Activated T-helper 2 cell treated with anti-CD3 and anti-CD28 coated beads, Interferon-gamma antibody, Interleukin-2, Interleukin-4, amounts not matched to agents 10 μg/mL and 5 μg/mL and 100 μg/mL, durations not matched to agents 14 hours and 24 hours and 36 hours (primary cell): ENCODE measurements at regions not wholly inside any gene's neighbourhood (a gene's known extent, or its start where the extent isn't known, plus 50 kb on each side); places are given as distances from the start of the nearest gene placed in this dataset.

Experiments used
- DNase-seq: peaks from one replicate; pipeline ENCODE4 v3.0.0; 2021; ENCODE audit warnings: low spot score
- H3K27ac Mint-ChIP-seq: one replicate; pipeline ENCODE4 v1.8.0; 2021; ENCODE audit warnings: mixed read lengths
- H3K27me3 Mint-ChIP-seq: one replicate; pipeline ENCODE4 v1.8.0; 2021; ENCODE audit warnings: low read depth, mixed read lengths
- H3K36me3 Mint-ChIP-seq: one replicate; pipeline ENCODE4 v1.8.0; 2021; ENCODE audit warnings: low read depth, mixed read lengths
- H3K4me1 Mint-ChIP-seq: one replicate; pipeline ENCODE4 v1.8.0; 2021; ENCODE audit warnings: low read depth, mixed read lengths
- H3K4me3 Mint-ChIP-seq: one replicate; pipeline ENCODE4 v1.8.0; 2021; ENCODE audit warnings: low read depth, mild to moderate bottlenecking, moderate library complexity, mixed read lengths
- H3K9me3 Mint-ChIP-seq: one replicate; pipeline ENCODE4 v1.8.0; 2021; ENCODE audit warnings: mixed read lengths
- intact Hi-C: fragments of 100-400 bp; cut with micrococcal nuclease; formaldehyde crosslinking; loops from one replicate; pipeline ENCODE4 v1.15.1; 2023

DNA sequence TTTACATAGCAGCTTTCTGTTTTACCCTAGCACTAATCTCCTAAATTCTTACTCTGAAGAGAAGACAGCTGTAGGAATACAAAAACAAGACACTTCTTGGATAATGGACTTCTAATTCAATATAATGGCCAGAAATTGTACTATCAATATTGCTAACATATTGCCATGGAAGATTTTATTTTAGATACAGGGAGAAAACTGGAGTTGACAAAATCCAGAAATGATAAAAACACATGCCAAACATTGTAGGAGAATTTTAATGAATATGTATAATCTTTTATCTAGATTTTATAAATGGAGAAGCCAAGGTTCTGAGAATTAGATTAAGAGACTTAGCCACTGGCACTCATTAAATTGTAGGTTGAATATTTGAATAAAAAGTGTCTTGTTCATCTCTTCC is 1838.8 kb upstream of the LRRTM1 start:
- Mint-ChIP-seq H3K9me3 (peaks cover 46% of the 10 kb centered on the region), H3K27me3 (no peaks in the 10 kb centered on the region), H3K4me3 (no peak overlapping the region), H3K27ac (no peak overlapping the region), H3K36me3 (no peaks in the 10 kb centered on the region), H3K4me1 (no peaks in the 10 kb centered on the region)
- intact Hi-C loops, result no loop called here
- DNase-seq, result no peak

DNA sequence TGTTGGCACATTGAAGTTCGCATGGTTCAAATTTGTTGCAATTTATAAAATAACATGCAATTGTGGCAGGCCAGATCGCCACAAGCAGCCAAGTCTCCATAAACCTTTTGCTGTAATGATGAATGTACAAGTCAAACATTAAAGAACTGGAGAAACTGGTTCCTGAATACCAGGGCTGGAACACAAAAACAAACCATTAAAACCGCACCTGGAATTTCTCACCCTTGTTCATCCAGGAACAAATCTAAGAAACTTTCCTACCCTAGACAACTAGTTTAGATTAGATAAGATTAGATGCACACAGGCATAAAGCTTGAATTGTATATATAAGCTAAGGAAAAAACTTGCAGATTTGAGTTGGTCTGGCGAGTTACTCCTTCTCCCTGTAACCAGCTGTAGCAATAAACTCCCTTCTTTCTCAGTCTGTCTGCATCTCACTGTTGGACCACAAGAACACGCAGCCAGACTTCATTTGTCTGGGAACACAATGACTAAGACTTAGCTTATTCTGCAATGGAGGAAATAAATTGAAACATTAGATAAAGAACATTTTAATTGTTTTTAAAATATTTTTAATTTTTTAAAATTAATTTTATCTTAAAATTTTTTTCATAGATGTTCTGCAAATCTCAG is 1835.5 kb upstream of the LRRTM1 start:
- Mint-ChIP-seq H3K9me3 (peaks cover 39% of the 10 kb centered on the region), H3K27ac (no peak overlapping the region), H3K27me3 (no peaks in the 10 kb centered on the region), H3K36me3 (no peaks in the 10 kb centered on the region), H3K4me3 (no peak overlapping the region), H3K4me1 (no peaks in the 10 kb centered on the region)
- no peak for DNase-seq
- intact Hi-C loops, result no loop called here

DNA sequence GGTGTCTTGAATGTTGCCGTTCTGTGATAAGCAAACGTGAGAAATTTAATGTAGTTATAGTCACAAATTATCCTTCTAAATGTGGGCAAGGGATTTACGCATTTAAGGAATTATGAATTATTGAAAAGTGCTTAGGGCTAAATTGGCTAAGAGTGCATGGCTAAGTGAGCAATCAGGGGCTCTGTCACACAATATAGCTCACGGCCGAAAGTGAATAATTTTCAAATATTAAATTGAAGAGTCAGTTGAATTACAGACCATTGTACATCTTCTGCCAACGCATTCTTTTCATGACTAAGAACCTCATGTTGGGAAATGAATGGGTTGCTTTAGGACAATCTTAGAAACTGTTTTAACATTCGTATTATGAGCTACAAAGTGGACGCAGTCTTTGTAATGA is 1832.9 kb upstream of the LRRTM1 start:
- intact Hi-C loops, result no loop called here
- H3K36me3 Mint-ChIP-seq, result no peaks in the 10 kb centered on the region
- peaks cover 26% of the 10 kb centered on the region for H3K9me3 Mint-ChIP-seq
- no peak for DNase-seq
- H3K4me1 Mint-ChIP-seq, result no peaks in the 10 kb centered on the region
- H3K4me3 Mint-ChIP-seq, result no peak overlapping the region
- H3K27me3 Mint-ChIP-seq, result no peaks in the 10 kb centered on the region
- no peak overlapping the region for H3K27ac Mint-ChIP-seq

DNA sequence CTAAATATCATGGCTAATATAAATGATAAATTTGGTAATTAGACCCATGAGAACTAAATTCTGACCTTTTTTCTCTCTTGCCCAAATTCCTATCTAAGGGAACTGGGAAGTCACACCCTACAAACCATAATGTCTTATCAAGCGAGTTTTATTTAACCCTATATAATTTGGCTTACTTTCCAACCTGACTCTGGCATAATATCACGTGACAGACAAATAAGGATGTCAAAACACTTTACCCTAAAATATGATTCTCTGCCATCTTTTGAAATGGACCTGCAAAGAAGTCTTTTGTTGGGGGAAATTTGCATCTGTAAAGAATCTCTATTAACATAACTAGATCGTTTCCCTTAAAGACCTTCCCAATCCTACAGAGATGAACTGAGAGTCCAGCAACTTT is 1823.5 kb upstream of the LRRTM1 start:
- Mint-ChIP-seq H3K4me1 (no peaks in the 10 kb centered on the region), H3K27ac (no peak overlapping the region), H3K4me3 (no peak overlapping the region), H3K9me3 (peaks cover 59% of the 10 kb centered on the region), H3K36me3 (no peaks in the 10 kb centered on the region), H3K27me3 (no peaks in the 10 kb centered on the region)
- DNase-seq, result no peak
- intact Hi-C loops, result no loop called here

DNA sequence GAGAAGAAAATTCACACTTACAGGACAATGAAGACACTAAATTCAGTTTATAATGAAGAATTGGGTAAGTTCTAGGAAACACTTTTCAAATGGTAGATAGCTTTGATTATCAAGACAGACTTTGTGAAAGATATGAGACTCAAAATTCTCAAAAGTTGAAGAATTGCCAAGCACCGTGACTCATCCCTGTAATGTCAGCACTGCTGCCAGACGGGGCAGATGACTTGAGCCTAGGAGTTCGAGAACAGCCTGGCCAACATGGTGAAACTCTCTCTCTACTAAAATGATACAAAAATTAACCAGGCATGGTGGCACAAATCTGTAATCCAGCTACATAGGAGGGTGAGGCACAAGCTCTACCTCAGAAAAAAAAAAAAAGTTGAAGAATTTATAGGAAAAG is 1820.1 kb upstream of the LRRTM1 start:
- no peak for DNase-seq
- Mint-ChIP-seq H3K36me3 (no peaks in the 10 kb centered on the region), H3K4me3 (no peak overlapping the region), H3K4me1 (no peaks in the 10 kb centered on the region), H3K9me3 (peaks cover 53% of the 10 kb centered on the region), H3K27me3 (no peaks in the 10 kb centered on the region), H3K27ac (no peak overlapping the region)
- intact Hi-C loops, result no loop called here

DNA sequence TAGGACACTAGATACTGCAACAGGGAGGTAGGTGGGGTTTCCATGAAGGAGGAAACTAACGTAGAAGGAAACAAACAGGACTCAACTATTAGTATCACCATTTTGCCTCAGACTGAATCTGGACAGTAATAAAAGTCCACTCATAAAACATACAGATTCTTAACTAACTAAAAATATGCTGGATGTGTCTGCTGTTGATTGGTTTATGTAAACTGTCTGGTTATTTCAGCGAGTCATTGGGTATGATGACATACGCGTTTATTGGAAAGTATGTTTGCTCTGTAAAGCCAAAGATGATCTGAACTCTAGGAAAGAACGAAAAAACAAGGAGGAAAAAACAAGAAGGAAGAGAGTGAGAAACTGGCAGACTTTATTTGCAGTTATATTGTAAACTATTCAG is 1816.1 kb upstream of the LRRTM1 start:
- intact Hi-C loops, result no loop called here
- Mint-ChIP-seq H3K4me3 (no peak overlapping the region), H3K27ac (no peak overlapping the region)

DNA sequence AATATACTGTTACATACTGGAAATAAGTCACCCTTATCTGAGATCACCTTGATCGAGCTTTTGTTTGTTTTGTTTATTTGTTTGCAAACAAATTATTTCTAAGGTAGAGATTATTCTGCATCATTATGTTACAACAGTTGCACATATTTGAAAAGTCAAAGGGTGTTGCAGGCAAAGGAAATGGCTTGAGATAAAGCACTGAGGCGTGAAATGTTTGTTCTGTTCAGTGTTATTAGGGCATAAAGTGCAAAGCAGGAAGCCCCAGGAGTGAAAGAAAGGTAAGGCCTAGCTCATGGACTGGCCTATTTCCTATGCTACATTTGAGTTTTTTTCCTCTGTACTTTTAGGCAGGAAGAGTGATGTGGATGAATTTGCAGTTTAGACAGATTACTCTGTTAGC is 1815.6 kb upstream of the LRRTM1 start:
- DNase-seq, result no peak
- Mint-ChIP-seq H3K9me3 (peaks cover 27% of the 10 kb centered on the region), H3K36me3 (no peaks in the 10 kb centered on the region), H3K4me3 (no peak overlapping the region), H3K4me1 (no peaks in the 10 kb centered on the region), H3K27me3 (no peaks in the 10 kb centered on the region), H3K27ac (no peak overlapping the region)
- intact Hi-C loops, result no loop called here

More for the DNA sequence above, 1816.1 kb upstream of the LRRTM1 start:
- DNase-seq, result no peak
- Mint-ChIP-seq H3K9me3 (peaks cover 32% of the 10 kb centered on the region), H3K36me3 (no peaks in the 10 kb centered on the region), H3K4me1 (no peaks in the 10 kb centered on the region), H3K27me3 (no peaks in the 10 kb centered on the region)

DNA sequence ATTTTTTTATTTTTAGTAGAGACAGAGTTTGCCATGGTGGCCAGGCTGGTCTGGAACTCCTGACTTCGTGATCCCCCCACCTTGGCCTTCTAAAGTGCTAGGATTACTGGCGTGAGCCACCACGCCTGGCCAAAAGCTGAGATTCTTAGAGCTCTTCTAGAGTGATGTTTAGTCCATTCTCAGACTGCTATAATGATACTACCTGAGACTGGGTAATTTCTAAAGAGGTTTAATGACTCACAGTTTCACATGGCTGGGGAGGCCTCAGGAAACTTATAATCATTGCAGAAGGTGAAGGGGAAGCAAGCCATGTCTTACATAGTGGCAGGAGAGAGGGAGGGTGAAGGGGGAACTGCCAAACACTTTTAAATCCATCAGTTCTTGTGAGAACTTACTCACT is 1804.9 kb upstream of the LRRTM1 start:
- H3K27ac Mint-ChIP-seq, result no peak overlapping the region
- intact Hi-C loops, result no loop called here

DNA sequence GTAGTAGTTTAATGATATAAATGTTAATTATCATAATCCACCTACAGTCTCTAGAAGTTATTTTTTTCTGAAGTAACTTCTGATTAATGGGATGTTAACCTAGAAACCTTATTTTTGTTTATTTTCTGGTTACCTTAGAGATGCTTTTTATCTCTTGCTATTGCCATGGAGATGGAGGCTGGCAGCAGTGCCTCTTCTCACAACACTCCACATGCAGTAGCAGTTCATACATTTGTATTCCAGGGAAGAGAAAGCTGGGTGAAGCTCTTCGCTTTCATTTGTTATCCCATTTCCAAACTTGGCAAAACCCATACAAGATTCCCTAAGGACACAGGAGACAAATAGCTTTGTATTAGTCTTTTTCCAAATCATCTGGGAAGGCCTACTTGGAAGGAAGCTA is 1794.1 kb upstream of the LRRTM1 start:
- no peaks in the 10 kb centered on the region for H3K4me1 Mint-ChIP-seq
- no peak for DNase-seq
- H3K27ac Mint-ChIP-seq, result no peak overlapping the region
- H3K36me3 Mint-ChIP-seq, result no peaks in the 10 kb centered on the region
- intact Hi-C loops, result no loop called here
- no peaks in the 10 kb centered on the region for H3K27me3 Mint-ChIP-seq
- H3K4me3 Mint-ChIP-seq, result no peak overlapping the region
- peaks cover 30% of the 10 kb centered on the region for H3K9me3 Mint-ChIP-seq

More for the DNA sequence above, 1804.9 kb upstream of the LRRTM1 start:
- Mint-ChIP-seq H3K27me3 (no peaks in the 10 kb centered on the region), H3K4me1 (no peaks in the 10 kb centered on the region), H3K36me3 (no peaks in the 10 kb centered on the region), H3K9me3 (peaks cover 34% of the 10 kb centered on the region), H3K4me3 (no peak overlapping the region)
- DNase-seq, result no peak

DNA sequence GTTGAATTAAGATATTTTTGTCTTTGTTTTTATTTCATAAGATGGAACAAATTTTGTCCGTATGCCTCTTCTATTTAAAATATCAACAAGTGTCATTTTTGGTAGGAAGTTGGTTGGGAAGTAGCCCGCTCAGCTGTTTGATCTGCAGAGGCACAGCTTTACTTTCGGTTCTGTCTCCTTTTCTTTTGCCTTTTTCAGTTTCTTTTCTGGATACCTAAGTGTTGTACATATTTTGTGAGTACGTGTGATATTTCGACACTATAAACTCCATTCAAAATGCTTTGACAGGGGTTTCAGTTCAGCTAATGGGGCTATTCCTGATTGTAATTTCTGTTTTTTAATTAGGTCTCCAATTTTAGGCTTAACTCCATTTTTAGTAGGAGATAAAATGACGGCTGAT is 1785.0 kb upstream of the LRRTM1 start:
- H3K36me3 Mint-ChIP-seq, result no peaks in the 10 kb centered on the region
- intact Hi-C loops, result no loop called here
- no peak for DNase-seq
- H3K9me3 Mint-ChIP-seq, result peaks cover 38% of the 10 kb centered on the region
- no peaks in the 10 kb centered on the region for H3K27me3 Mint-ChIP-seq
- no peak overlapping the region for H3K4me3 Mint-ChIP-seq
- no peak overlapping the region for H3K27ac Mint-ChIP-seq
- no peaks in the 10 kb centered on the region for H3K4me1 Mint-ChIP-seq

DNA sequence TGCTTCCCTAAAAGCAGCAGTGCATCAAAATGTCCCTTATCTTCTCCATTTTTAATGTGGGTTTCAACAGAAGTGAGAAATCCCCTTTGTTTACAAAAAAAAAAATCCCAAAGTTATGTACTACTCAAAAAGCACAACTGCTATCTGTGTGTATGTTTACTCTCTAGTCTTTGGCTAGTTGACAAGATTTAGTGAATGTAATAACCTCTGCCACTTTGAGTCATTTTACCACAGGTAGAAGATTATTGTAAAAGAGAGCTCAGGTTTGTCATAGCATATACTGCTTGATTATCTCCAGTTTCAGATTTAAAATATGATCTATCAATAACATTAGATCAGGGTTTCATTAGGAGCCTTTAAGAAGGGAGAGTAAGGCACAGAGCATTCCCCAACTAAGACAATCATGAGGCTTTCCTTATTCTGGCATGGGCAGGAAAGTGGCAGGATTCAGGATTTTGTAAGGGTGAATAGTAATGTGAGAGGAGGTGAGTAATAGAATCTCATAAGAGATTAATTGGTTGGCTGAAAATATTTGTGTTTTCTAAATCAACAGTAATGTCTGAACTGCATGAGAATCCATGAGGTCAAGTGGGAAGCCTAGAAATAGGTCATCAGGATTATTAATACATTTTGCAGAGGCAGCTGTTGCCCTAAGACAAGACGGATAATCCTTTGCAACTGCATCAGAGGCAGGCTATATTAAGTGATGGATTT is 1780.3 kb upstream of the LRRTM1 start:
- Mint-ChIP-seq H3K27me3 (no peaks in the 10 kb centered on the region), H3K4me3 (no peak overlapping the region), H3K4me1 (no peaks in the 10 kb centered on the region), H3K9me3 (peaks cover 36% of the 10 kb centered on the region), H3K27ac (no peak overlapping the region), H3K36me3 (no peaks in the 10 kb centered on the region)
- DNase-seq, result no peak
- intact Hi-C loops, result no loop called here

DNA sequence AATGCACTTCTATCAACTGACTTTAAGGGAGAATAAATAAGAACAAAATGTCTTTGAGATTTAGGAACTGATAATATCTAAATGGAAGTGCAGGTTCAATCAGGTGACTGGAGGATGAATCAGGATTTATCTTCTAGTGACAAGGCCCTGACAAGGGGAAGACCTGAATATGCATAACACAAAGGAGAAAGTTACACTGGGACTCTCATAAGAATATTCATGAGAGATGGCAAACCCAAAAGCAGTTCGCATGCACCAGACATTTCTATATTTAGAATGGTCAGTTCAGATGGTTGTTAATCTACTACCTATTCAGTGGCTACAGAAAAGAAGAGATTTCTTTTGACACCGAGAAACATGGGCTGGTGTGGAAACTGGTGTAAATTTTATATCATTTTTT is 1771.3 kb upstream of the LRRTM1 start:
- no peak for DNase-seq
- H3K4me3 Mint-ChIP-seq, result no peak overlapping the region
- H3K36me3 Mint-ChIP-seq, result no peaks in the 10 kb centered on the region
- no peaks in the 10 kb centered on the region for H3K4me1 Mint-ChIP-seq
- H3K9me3 Mint-ChIP-seq, result peaks cover 21% of the 10 kb centered on the region
- no peak overlapping the region for H3K27ac Mint-ChIP-seq
- intact Hi-C loops, result no loop called here
- no peaks in the 10 kb centered on the region for H3K27me3 Mint-ChIP-seq

DNA sequence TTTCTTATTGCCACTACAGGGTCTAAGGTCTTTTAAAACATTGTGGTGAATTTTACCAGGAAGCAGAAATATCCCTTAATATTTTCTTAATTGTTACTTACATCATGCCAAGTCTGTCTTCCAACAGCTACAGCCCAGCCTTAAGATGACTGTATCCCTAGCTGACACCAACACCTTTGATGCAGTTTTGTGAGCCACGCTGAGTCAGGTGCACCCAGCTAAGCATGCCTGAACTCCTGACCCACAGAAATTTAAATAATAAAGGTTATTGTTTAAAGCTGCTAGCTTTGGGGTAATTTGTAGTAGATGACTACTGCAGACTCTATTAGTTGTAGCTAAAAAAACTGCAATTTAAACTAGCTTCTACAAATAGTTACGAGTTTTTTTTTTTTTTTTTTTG is 1757.9 kb upstream of the LRRTM1 start:
- no peak for DNase-seq
- H3K9me3 Mint-ChIP-seq, result peaks cover 24% of the 10 kb centered on the region
- no peaks in the 10 kb centered on the region for H3K4me1 Mint-ChIP-seq
- no peaks in the 10 kb centered on the region for H3K36me3 Mint-ChIP-seq
- H3K4me3 Mint-ChIP-seq, result no peak overlapping the region
- no peak overlapping the region for H3K27ac Mint-ChIP-seq
- H3K27me3 Mint-ChIP-seq, result no peaks in the 10 kb centered on the region
- intact Hi-C loops, result no loop called here
